B cell (primary cell): ENCODE measurements at regions not wholly inside any gene's neighbourhood (a gene's known extent, or its start where the extent isn't known, plus 50 kb on each side); places are given as distances from the start of the nearest gene placed in this dataset.

Source experiments
- ATAC-seq: fragments of 200-7000 bp; cut with Tn5 transposase; one replicate; pipeline ENCODE4 v1.10.0; 2021; ENCODE audit warnings: low read depth, mild to moderate bottlenecking, moderate number of reproducible peaks, moderate library complexity
- CTCF ChIA-PET: fragments of 350-600 bp; sonication (Branson Sonifier 250); formaldehyde crosslinking; loops from one replicate; lab custom pipeline; 2021; ENCODE audit warnings: antibody characterized with exemption, inconsistent platforms; lab: Charles Lee
- POLR2A ChIA-PET: fragments of 350-600 bp; sonication (Branson Sonifier 250); formaldehyde crosslinking; loops from one replicate; lab custom pipeline; 2021; ENCODE audit warnings: antibody characterized with exemption; lab: Charles Lee
- DNase-seq: peaks from one replicate; pipeline ENCODE4 v3.0.0; 2013
- H2AFZ ChIP-seq: 2 replicates; pipeline ENCODE4 v1.6.1; 2012; ENCODE audit warnings: mild to moderate bottlenecking, low read depth, low read length; ENCODE audit not compliant: insufficient read depth, poor library complexity, severe bottlenecking
- H3K27ac ChIP-seq, 2 donors: 1 replicate in 1 of 2; 2 replicates in 1 of 2; pipeline ENCODE4 v1.5.1; 2012 to 2013; ENCODE audit warnings: low read length in 2 of 2, mild to moderate bottlenecking in 2 of 2, moderate library complexity in 1 of 2
- H3K27me3 ChIP-seq, 4 experiments: fragments of 200-600 bp in 1 of 4; sonication (generic) in 1 of 4; replicated peaks in 1 of 4; 1 replicate in 2 of 4; 2 replicates in 2 of 4; pipeline versions ENCODE4 v1.6.1 to v1.7.0; 2013 to 2016; ENCODE audit warnings: low read length in 3 of 4, mild to moderate bottlenecking in 2 of 4, mixed read lengths in 1 of 4, moderate library complexity in 1 of 4; ENCODE audit not compliant: insufficient read depth in 4 of 4, control insufficient read depth in 3 of 4; ENCODE audit errors: control extremely low read depth in 1 of 4
- H3K36me3 ChIP-seq, 2 experiments: replicated peaks in 1 of 2; 1 replicate in 1 of 2; 2 replicates in 1 of 2; pipeline versions ENCODE4 v1.6.1 to v1.7.1; 2013; ENCODE audit warnings: low read length in 1 of 2; ENCODE audit not compliant: insufficient read depth in 2 of 2, control insufficient read depth in 1 of 2; ENCODE audit errors: control extremely low read depth in 1 of 2, extremely low read depth in 1 of 2
- H3K4me1 ChIP-seq, 2 donors: fragments of 200-600 bp in 1 of 2; sonication (generic) in 1 of 2; 1 replicate in 1 of 2; 2 replicates in 1 of 2; pipeline versions ENCODE4 v1.5.1 to v1.6.1; 2013 to 2017; ENCODE audit warnings: low read length in 2 of 2; ENCODE audit not compliant: control insufficient read depth in 2 of 2, insufficient read depth in 2 of 2
- H3K4me2 ChIP-seq: replicated peaks from 2 replicates; pipeline ENCODE3; 2012; ENCODE audit warnings: mild to moderate bottlenecking, low read depth, low read length; ENCODE audit not compliant: poor library complexity, severe bottlenecking
- H3K4me3 ChIP-seq, 5 experiments: fragments of 200-600 bp in 1 of 5; sonication (generic) in 1 of 5; 1 replicate in 3 of 5; 2 replicates in 2 of 5; pipeline versions ENCODE4 v1.5.1 to v1.7.0; 2011 to 2016; ENCODE audit warnings: low read length in 4 of 5, mild to moderate bottlenecking in 4 of 5, low read depth in 2 of 5, control low read depth in 1 of 5, moderate library complexity in 1 of 5; ENCODE audit not compliant: insufficient read depth in 1 of 5; ENCODE audit errors: control extremely low read depth in 1 of 5, extremely low read depth in 1 of 5
- H3K79me2 ChIP-seq: fragments of 200-600 bp; sonication (generic); one replicate; pipeline ENCODE4 v1.6.0; 2016; ENCODE audit warnings: low read length; ENCODE audit not compliant: control insufficient read depth, insufficient read depth
- H3K9ac ChIP-seq: fragments of 200-600 bp; sonication (generic); 2 replicates; pipeline ENCODE4 v1.6.1; 2017; ENCODE audit warnings: mild to moderate bottlenecking, low read length, moderate library complexity
- H3K9me3 ChIP-seq, 3 donors: one replicate each; pipeline versions ENCODE4 v1.6.1 to v1.7.1; 2013; ENCODE audit warnings: low read length in 2 of 3; ENCODE audit not compliant: control insufficient read depth in 2 of 3, insufficient read depth in 1 of 3; ENCODE audit errors: control extremely low read depth in 1 of 3
- H4K20me1 ChIP-seq: 2 replicates; pipeline ENCODE4 v1.6.0; 2012; ENCODE audit warnings: mild to moderate bottlenecking, low read length; ENCODE audit not compliant: insufficient read depth, control insufficient read depth, poor library complexity, severe bottlenecking
- H3K27ac Mint-ChIP-seq: one replicate; pipeline ENCODE4 v1.8.0; 2021; ENCODE audit warnings: mixed read lengths
- H3K27me3 Mint-ChIP-seq: one replicate; pipeline ENCODE4 v1.8.0; 2021; ENCODE audit warnings: mixed read lengths
- H3K4me1 Mint-ChIP-seq: one replicate; pipeline ENCODE4 v1.8.0; 2021; ENCODE audit warnings: mixed read lengths
- H3K4me3 Mint-ChIP-seq: one replicate; pipeline ENCODE4 v1.8.0; 2021; ENCODE audit warnings: mixed read lengths
- H3K9me3 Mint-ChIP-seq: one replicate; pipeline ENCODE4 v1.8.0; 2022; ENCODE audit warnings: mixed read lengths; ENCODE audit not compliant: insufficient read depth
- CTCF ChIP-seq: fragments of 200-600 bp; IDR thresholded peaks from one replicate; pipeline ENCODE4 v1.8.0; 2022; ENCODE audit warnings: antibody characterized with exemption, mild to moderate bottlenecking
- EZH2 ChIP-seq: IDR thresholded peaks from 2 replicates; pipeline ENCODE4 v1.6.1; 2012; ENCODE audit warnings: borderline replicate concordance, low read depth, mild to moderate bottlenecking, moderate library complexity, low read length; ENCODE audit not compliant: insufficient read depth, poor library complexity, severe bottlenecking
- WGBS: methylation state at CpG from one replicate; pipeline ENCODE4 v1.1.5; 2013; ENCODE audit warnings: missing lambda C conversion rate; ENCODE audit not compliant: insufficient coverage; 5-methylcytosine and 5-hydroxymethylcytosine counted together
- intact Hi-C: fragments of 100-400 bp; cut with micrococcal nuclease; formaldehyde crosslinking; loops from one replicate; pipeline ENCODE4 v1.10.0; 2022

GRCh38 chr1:4267381-4268261 is 367.5 kb upstream of the C1orf174 start:
- peaks cover 2% of the 10 kb centered on the region for H3K4me1 Mint-ChIP-seq
- ATAC-seq (no peak), DNase-seq (no peak)
- ChIA-PET POLR2A (no interaction called here), CTCF (no interaction called here)
- no peak overlapping the region for H3K4me2 ChIP-seq
- no peaks in the 10 kb centered on the region for H3K36me3 ChIP-seq
- no peak overlapping the region for H3K4me3 ChIP-seq
- no peak overlapping the region for H3K4me3 Mint-ChIP-seq
- H3K9me3 Mint-ChIP-seq, result no peaks in the 10 kb centered on the region
- no peak overlapping the region for H3K9ac ChIP-seq
- H3K27ac Mint-ChIP-seq, result no peak overlapping the region
- H2AFZ ChIP-seq, result no peak overlapping the region
- H3K27me3 ChIP-seq, result peaks cover 0 to 2% (median under 1%) of the 10 kb centered on the region in 4 experiments
- intact Hi-C loops, result no loop called here
- H3K27ac ChIP-seq, result no peak overlapping the region
- H3K4me1 ChIP-seq, result no peaks in the 10 kb centered on the region
- WGBS, result 39% methylated on average over 9 of the region's 12 CpGs
- peaks cover 18% of the 10 kb centered on the region for H3K27me3 Mint-ChIP-seq
- peaks cover 0 to 2% (median 0%) of the 10 kb centered on the region in 3 donors for H3K9me3 ChIP-seq
- no peaks in the 10 kb centered on the region for H3K79me2 ChIP-seq
- no peaks in the 10 kb centered on the region for H4K20me1 ChIP-seq
- TF ChIP-seq EZH2 (no peak), CTCF (no peak)

GRCh38 chr1:4268262-4268888 is 368.3 kb upstream of the C1orf174 start:
- POLR2A ChIA-PET, result no interaction called here
- CTCF ChIA-PET, result no interaction called here
- intact Hi-C loops, result no loop called here
- H3K9me3 ChIP-seq, result peaks cover 0 to 2% (median 0%) of the 10 kb centered on the region in 3 donors
- H3K27ac Mint-ChIP-seq, result no peak overlapping the region
- H2AFZ ChIP-seq, result no peak overlapping the region
- H3K4me1 ChIP-seq, result no peaks in the 10 kb centered on the region
- no peaks in the 10 kb centered on the region for H4K20me1 ChIP-seq
- no peak overlapping the region for H3K27ac ChIP-seq
- no peak for TF ChIP-seq CTCF
- no peak for TF ChIP-seq EZH2
- no peaks in the 10 kb centered on the region for H3K9me3 Mint-ChIP-seq
- no peaks in the 10 kb centered on the region for H3K36me3 ChIP-seq
- no peaks in the 10 kb centered on the region for H3K79me2 ChIP-seq
- H3K4me3 ChIP-seq, result no peak overlapping the region
- no peak overlapping the region for H3K9ac ChIP-seq
- H3K4me1 Mint-ChIP-seq, result peaks cover 2% of the 10 kb centered on the region
- peaks cover 0 to 2% (median 0%) of the 10 kb centered on the region in 4 experiments for H3K27me3 ChIP-seq
- H3K4me3 Mint-ChIP-seq, result no peak overlapping the region
- WGBS, result 86% methylated on average over 15 of the region's 15 CpGs
- ATAC-seq (no peak), DNase-seq (no peak)
- H3K4me2 ChIP-seq, result no peak overlapping the region
- peaks cover 19% of the 10 kb centered on the region for H3K27me3 Mint-ChIP-seq
